ENCODE measurements at regions not wholly inside any gene's neighbourhood (a gene's known extent, or its start where the extent isn't known, plus 50 kb on each side); places are given as distances from the start of the nearest gene placed in this dataset.

GRCh38 chr2:150883613-150883895 is 378.1 kb downstream of the RBM43 start:
- H3K4me3 Mint-ChIP-seq = no peak overlapping the region
- no peak overlapping the region; the same call in 1 of the 2 replicates for H2AFZ ChIP-seq
- peaks cover 22% of the 10 kb centered on the region; the same call in 1 of the 2 replicates for H3K9me2 ChIP-seq (ENCODE audit: insufficient read depth)
- H3K36me3 ChIP-seq (ENCODE audit: insufficient read depth) = no peaks in the 10 kb centered on the region
- no peak overlapping the region for H3K27ac ChIP-seq (ENCODE audit: low read depth)
- H4K20me1 ChIP-seq (replicated peaks; ENCODE audit: insufficient read depth) = no peaks in the 10 kb centered on the region
- H3F3A ChIP-seq (replicated peaks; ENCODE audit: low read depth) = no peaks in the 10 kb centered on the region
- no peaks in the 10 kb centered on the region for H3K27me3 ChIP-seq (ENCODE audit: insufficient read depth)
- peaks cover 14% of the 10 kb centered on the region for H3K9me3 Mint-ChIP-seq
- H3K4me1 Mint-ChIP-seq = peaks cover 4% of the 10 kb centered on the region; the same call in 1 of the 3 replicates
- no peak for ATAC-seq
- no peak overlapping the region for H3K27ac Mint-ChIP-seq
- H3K4me1 ChIP-seq (ENCODE audit: insufficient read depth) = no peaks in the 10 kb centered on the region
- H3K36me3 Mint-ChIP-seq (ENCODE audit: low read depth) = peaks cover 23% of the 10 kb centered on the region
- no peak for DNase-seq (ENCODE audit: low spot score)
- peaks cover 2% of the 10 kb centered on the region for H3K27me3 Mint-ChIP-seq (ENCODE audit: insufficient read depth, low read depth, poor library complexity)
- H3K79me2 ChIP-seq (replicated peaks; ENCODE audit: insufficient read depth) = no peaks in the 10 kb centered on the region
- no peak overlapping the region for H3K4me3 ChIP-seq
- TF ChIP-seq ZNF114 (CRISPR knock-in tag; IDR thresholded peaks at IDR 0.05) (no peak), POLR2AphosphoS5 (IDR thresholded peaks at IDR 0.05; ENCODE audit: low read depth) (no peak), STAT1 (IDR thresholded peaks at IDR 0.05; ENCODE audit: unreplicated experiment) (no peak), CREB1 (CRISPR knock-in tag; IDR thresholded peaks at IDR 0.05; ENCODE audit: low read depth) (no peak), ETS1 (IDR thresholded peaks at IDR 0.05) (no peak), ZNF331 (CRISPR knock-in tag; IDR thresholded peaks at IDR 0.05; ENCODE audit: low read depth) (no peak), EZH2 (IDR thresholded peaks at IDR 0.05; ENCODE audit: low read depth, unreplicated experiment) (no peak), REST (IDR thresholded peaks at IDR 0.05; ENCODE audit: unreplicated experiment) (no peak), EZH2phosphoT487 (IDR thresholded peaks at IDR 0.05; ENCODE audit: unreplicated experiment) (no peak), CTCF (conservative IDR thresholded peaks at IDR 0.05; ENCODE audit: low read depth in 2 of 2) (no peak), ZNF462 (CRISPR knock-in tag; IDR thresholded peaks at IDR 0.05) (no peak), NANOG (IDR thresholded peaks at IDR 0.05; ENCODE audit: borderline replicate concordance) (no peak), JUNB (IDR thresholded peaks at IDR 0.05; ENCODE audit: unreplicated experiment) (no peak)
- no peak overlapping the region for H3K4me2 ChIP-seq

All from GM23338 (cell line).